GM12865 (cell line): ENCODE measurements at regions not wholly inside any gene's neighbourhood (a gene's known extent, or its start where the extent isn't known, plus 50 kb on each side); places are given as distances from the start of the nearest gene placed in this dataset.
"Not testable (repeated sequence)": the region's sequence is repeated elsewhere in the genome, so short reads cannot be mapped to it uniquely, and the experiment has no call there.

Source experiments
- DNase-seq: peaks from one replicate; pipeline ENCODE4 v3.0.0; 2010; ENCODE audit warnings: low read depth
- H3K4me3 ChIP-seq: 2 replicates; pipeline ENCODE4 v1.5.1; 2011; ENCODE audit warnings: mild to moderate bottlenecking, low read depth, low read length, control low read depth
- CTCF ChIP-seq: IDR thresholded peaks from 2 replicates; pipeline ENCODE4 v1.5.1; 2011; ENCODE audit warnings: low read length, control low read depth, low read depth, inconsistent platforms; ENCODE audit not compliant: insufficient read depth; ENCODE audit errors: missing control alignments

DNA sequence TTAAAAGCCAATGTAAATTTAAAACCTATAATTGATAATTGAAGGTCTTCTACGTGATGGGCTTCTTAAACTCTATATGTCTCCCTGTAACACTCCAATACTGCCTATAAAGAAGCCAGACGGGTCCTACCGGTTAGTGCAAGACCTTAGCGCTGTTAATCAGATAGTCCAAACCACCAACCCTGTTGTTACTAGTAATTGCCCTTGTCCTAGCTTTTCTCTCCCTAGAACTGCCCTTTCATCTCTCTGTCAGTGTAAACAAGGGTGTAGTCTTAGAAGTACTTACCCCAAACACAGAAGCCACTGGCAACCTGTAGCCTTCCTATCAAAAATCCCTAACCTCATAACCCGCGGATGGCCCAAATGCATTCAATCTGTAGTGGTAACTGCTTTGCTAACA, 243.0 kb upstream of the DIO3 start:
- no peak overlapping the region for H3K4me3 ChIP-seq
- DNase-seq = no peak
- no peak for TF ChIP-seq CTCF

DNA sequence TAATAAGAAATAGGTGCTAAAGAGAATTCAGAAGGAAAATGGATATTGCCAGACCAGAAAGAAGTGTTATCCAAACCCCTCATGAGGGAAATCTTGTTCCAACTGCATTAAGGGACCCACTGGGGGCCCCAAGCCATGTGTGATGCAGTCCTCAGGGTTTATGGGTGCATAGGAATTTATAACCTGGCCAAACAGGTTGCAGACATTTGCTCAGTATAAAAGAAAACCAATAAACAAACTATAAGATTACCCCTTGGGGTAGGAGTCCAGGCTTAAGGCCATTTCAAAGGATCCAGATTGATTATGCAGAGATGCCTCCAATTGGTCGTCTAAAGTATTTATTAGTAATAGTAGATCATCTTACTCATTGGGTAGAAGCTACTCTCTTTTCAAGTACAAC, 240.9 kb upstream of the DIO3 start:
- H3K4me3 ChIP-seq = no peak overlapping the region
- no peak for TF ChIP-seq CTCF
- DNase-seq = no peak

- no peak for TF ChIP-seq CTCF
- DNase-seq = no peak
- no peak overlapping the region for H3K4me3 ChIP-seq
Observed at GRCh38 chr14:101322223-101322622, 239.1 kb upstream of the DIO3 start.

- DNase-seq = no peak
- no peak for TF ChIP-seq CTCF
- no peak overlapping the region for H3K4me3 ChIP-seq
Observed at GRCh38 chr14:101323111-101323510, 238.2 kb upstream of the DIO3 start.

DNA sequence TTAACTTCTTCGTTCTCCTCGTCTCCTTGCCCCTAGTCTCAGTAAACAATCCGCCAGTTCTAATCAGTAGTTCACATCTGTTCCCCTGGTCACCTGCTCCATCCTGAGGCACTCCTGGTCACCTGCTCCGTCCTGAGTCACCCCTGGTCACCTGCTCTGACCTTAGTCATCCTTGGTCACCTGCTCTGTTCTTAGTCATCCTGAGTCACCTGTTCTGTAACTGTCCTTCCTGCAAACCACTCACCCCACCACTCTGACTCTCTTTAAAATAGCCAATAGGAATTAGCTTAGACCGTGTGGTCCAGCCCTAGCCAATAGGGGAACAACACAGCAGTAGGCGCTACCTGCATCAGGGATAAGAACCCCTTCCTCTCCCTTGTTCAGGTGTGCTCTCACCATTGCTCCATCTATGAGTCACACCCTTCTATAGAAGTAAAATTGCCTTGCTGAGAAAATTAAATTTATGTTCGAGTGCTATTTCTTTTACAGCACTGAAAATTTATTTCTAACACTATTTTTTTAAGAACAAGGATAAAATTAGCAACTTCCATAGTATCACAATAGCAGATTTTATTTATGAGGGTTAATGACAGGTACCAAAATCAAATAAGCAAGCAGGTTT, 237.6 kb upstream of the DIO3 start:
- not testable (repeated sequence) for DNase-seq, H3K4me3 ChIP-seq

DNA sequence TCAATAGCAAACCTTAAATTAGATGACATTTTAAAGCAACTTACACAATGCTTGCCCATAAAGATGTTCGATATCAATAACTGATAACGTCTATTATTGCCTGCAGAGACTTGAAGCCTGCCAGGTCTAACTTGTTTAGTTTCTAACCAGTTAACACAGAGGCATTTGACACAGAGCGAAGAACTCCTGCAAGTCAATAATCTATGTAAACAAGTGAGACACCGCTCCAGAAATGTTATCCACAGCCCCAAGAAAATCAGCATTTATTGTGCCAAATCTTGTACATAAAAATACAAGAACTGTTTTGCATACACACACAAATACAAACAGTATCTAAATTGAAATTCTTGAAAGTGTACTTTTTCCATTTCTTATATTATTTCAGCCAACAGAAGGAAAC, 236.0 kb upstream of the DIO3 start:
- DNase-seq = no peak
- H3K4me3 ChIP-seq = no peak overlapping the region
- no peak for TF ChIP-seq CTCF

GRCh38 chr14:101328412-101329028, 232.8 kb upstream of the DIO3 start:
- no peak for DNase-seq
- no peak overlapping the region for H3K4me3 ChIP-seq
- no peak for TF ChIP-seq CTCF
